D341Med (cell line): ENCODE measurements at regions not wholly inside any gene's neighbourhood (a gene's known extent, or its start where the extent isn't known, plus 50 kb on each side); places are given as distances from the start of the nearest gene placed in this dataset.
"Not testable (repeated sequence)": the region's sequence is repeated elsewhere in the genome, so short reads cannot be mapped to it uniquely, and the experiment has no call there.

ENCODE experiments used
- DNase-seq: peaks from one replicate; pipeline ENCODE4 v3.0.0; 2012; ENCODE audit warnings: low spot score

DNA sequence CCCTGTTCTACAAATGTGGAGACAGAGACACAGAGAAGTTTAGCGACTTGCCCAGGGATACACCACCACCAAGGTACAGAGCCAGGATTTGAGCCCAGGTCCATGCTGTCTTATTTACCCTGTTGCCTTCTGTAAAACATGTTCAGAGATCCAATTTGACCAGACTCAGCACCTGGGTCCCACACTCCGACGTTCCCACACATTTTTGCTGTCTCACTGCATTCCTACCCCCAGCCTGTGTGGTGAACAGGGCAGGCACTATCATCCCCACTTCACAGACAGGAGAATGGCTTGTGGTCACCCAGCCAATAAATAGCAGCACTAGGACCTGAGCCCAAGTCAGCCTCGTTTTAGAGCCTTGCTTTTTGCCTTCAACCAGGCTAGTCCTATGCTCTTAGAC lies 102.8 kb downstream of the PJA1 start:
- no peak for DNase-seq

DNA sequence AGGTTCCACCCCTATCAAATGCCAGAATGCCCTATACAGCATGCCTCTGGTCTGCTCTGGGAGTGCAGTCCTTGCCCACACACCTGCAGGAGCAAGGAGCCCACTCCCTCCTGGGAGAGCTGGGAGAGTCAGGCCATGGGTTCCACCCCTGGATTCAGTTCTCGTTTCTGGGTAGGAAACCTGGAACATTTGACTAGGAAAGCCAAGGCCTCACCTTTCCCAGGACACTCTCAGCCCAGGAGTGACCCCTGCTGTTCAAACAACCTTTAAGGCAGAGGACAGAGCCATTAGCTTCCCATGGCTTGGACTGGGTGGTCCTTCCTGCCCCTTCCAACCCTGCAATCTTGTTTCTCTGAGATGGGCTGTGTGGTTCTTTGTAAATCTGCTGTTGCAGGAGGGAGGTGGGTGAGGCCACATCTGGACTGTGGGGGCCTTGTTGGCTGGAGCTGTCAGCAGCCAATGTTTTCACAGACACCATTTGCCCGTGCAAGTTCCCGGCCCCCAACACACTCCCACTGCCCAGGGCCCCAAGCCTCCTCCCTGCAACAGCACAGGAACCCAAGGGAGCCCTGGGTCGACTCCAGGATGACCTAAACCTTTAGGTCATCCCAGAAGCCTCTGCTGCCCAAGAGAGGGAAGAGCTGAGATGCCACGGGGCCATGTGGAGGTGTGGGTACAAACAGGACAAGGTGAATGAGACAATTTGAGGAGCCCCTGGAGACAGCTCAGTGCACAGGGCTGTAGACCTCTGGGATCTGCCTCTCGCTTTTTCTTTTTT lies 104.4 kb downstream of the PJA1 start:
- DNase-seq, result no peak

DNA sequence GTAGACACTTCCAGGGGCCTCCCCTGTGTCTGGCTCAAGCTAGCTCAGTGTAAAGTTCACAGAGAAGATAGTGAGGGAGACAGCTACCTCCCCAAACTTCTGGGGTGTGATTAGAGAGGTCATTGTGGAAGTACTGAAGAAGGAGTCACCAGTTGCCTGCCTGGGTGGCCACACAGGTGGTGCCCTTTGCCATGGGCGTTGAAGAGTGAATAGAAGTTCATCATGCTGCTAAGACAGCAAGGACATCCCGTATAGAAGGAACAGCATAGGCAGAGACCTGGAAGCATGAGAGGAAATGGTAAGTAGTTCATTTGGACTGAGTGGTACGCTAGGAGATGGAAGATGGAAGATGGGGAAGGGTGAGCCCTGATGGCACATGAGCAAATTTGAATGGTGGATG lies 110.1 kb downstream of the PJA1 start:
- no peak for DNase-seq

DNA sequence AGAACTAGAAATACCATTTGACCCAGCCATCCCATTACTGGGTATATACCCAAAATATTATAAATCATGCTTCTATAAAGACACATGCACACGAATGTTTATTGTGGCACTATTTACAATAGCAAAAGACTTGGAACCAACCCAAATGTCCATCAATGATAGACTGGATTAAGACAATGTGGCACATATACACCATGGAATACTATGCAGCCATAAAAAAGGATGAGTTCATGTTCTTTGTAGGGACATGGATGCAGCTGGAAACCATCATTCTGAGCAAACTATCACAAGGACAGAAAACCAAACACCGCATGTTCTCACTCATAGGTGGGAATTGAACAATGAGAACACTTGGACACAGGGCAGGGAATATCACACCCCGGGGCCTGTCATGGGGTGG lies 110.8 kb downstream of the PJA1 start:
- DNase-seq, result not testable (repeated sequence)

DNA sequence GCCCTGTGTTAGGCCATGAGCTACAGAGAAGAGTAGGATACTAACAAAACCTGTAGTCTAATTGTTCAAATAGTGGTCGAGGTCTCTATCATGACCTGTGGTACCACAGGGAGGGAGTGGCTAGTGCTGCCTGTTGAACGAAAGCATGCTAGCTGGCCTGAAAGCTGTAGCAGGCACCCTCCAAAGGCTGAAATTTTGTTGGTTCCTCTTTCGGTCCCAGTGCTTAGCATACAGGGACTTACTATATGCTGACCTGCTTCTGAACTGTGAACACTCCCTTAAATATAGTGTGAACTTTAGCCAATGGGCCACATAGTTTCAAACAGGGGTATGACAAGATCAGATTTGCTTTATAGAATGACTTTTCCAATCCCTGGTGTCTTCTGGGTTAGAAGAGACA lies 113.4 kb downstream of the PJA1 start:
- no peak for DNase-seq

DNA sequence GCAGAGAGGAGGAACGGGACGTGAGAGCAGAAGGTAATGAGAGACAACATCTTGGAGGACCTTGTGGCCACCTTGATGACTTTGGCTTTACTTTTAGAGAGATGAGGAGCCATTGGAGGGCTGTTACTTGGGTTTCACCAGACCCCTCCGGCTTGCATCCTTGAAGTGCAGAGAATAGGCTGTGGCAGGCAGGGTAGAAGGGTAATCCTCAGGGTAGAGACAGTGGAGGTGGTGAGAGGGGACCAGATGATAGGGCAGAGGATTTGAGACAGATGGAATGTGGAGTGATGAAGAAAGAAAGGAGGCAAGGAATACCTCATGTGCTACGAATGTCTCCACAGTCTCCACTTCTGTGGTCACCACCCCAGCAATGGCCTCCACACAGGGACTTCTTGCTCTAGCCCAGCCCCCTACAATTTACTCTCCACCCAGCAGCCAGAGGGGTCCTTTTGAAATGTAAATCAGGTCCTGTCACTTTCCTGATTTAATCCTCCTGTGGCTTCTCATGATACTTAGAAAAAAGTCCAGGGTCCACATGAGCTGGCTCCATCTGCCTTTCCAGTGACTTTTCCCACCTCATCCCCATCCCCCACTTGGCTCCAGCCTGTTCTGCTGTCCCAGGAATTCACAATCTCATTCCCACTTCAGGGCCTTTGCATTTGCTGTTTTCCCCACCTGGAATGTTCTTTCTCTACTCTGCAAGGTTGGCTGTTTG lies 115.0 kb downstream of the PJA1 start:
- no peak for DNase-seq

DNA sequence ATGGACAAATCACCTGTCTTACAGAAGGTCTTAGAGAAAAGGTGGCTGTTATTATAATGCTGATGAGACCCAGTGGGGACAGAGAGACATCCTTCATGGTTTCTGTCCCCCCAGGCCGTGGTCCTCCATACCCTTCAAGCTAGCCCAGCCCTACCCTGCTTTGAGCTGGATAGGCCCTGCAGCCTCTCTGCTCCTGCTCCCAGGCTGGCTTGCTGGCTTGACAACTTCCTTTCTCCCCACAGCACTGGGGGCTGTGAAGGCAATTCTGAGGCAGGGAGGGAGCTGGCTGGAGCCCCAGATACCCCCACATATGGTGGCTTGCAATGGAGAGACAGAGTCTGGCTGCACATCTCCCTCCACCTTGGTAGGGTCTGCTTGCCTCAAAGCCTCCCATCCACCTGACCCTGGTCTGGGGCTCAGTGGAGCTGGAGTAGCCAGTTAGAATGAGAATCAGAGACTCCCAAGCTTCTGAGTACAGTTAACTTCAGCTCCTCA lies 118.2 kb downstream of the PJA1 start:
- DNase-seq, result no peak

DNA sequence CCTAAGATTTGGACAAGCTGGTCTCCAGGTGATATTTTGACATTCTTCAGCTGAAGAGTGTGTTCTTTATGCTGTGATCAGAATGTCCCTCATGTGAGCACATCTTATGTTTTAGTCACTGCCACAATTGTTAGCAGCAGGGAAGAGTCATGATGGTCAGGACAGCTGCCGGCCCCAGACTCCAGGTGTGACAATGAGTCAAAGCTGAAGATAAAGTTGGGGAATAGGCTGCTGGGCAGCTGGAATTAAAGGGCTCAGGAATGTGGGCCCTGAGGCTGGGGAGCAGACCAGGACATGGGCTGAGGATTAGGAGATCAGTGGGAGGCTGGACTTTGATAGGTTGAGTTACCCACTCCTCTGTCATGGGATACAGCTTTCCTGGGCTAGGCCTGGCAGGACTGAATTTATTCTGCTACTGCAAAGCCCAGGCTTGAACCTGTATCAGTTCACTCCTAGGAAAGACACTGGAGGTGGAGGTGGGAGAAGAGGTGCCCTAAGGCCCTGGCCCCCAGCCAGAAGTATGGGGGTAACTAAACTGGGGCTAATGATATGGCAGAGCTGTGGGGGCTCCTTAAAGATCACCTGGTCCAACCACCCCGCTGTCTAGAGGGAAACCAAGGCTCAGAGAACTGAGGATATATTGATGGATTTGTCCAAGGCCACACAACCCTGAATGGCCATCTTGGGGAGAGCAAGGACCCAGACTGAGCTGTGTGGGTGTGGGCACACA lies 119.5 kb downstream of the PJA1 start:
- no peak for DNase-seq

DNA sequence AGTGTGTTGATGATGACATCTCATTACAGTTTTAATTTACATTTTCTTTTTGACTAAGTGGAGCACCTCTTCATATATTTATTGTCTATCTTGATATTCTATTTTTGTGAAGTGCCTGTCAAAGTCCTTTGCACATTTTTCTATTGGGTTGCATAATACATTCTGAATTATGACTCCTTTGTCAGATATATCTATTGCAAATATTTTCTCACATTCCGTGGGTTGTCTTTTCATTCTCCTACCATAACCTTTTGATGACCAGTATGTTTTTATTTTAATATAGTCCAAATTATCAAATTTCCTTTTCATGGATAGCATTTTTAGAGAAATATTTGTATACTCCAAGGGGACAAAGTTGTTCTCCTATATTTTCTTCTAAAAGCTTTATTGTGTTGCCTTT lies 126.4 kb downstream of the PJA1 start:
- no peak for DNase-seq

DNA sequence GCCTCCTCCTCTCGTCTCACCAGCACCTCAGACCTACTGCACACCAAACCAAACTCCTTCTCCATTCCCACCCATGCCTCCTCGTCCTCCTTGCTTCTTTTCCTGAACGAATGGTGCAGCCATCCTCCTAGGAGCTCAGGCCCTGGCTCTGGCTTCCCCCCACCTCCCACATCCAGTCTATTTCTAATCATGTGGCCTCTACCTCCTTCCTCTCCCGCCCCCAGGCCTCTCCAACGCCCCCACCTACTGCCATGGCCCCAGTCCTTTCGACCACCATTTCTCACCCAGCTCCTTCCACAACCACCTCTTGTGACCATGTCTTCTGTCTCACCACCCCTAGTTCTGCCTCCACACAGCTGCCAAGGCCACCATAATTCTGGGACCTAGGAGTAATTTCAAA lies 127.1 kb downstream of the PJA1 start:
- DNase-seq, result no peak

DNA sequence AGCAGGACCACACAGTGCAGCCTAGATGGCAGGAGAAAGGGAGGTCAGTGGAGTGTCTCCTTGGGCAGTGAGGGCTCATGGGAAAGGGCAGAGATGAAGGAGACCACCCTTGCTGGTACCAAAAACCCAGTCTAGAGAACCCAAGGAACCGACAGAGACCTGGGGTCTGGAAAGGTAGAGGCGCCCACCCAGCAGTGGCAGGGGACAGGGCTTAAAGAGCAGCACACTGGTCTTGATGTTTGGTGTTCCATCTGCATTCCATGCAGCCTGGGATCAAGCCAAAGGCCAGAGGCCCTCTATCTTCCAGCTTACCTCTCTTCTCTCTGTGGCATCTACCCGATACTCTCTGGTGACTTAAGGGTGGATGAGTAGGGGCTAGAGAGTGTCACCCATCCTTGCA lies 127.5 kb downstream of the PJA1 start:
- no peak for DNase-seq

DNA sequence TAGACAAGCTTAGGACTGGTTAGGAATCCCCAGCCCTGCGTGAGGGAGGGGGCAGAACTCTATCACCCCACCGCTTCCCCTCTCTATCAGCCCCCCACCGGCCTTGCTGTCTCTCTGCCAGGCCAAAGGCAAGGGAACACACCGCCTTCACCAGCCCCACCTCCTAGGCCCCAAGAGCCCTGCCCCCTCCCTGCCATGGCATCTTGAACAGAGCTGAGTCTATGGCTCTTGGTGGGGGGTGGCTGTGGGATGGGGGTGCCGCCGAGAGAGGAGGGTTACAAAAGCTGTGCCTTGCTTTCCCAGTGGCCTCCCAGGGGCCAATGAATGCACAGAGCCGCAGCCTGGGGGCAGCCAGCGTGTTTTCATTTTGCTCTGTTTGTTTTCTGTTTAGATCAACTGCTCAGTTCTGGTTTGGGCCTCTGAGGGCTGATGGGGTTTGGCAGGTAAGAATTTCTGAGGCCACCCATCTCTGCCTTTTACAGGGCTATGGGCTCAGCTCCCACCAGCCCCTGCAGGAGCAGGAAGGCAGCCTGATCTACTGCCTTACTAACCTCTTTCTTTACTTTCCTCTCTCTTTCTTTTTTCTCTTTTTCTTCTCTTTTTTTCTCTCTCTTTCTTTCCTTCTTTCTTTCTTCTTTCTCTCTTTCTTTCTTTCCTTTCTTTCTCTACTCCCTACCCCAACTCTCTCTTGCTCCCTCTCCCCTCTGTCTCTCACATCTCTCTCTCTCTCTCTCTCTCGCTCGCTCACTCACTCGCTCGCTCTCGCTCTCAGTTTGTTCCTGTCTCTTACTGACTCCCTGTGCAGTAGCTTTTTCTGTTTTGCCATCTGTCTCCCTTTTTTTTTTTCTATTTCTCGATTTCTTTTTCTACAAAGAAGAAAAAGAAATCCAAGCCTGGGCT lies 128.3 kb downstream of the PJA1 start:
- DNase-seq, result no peak

DNA sequence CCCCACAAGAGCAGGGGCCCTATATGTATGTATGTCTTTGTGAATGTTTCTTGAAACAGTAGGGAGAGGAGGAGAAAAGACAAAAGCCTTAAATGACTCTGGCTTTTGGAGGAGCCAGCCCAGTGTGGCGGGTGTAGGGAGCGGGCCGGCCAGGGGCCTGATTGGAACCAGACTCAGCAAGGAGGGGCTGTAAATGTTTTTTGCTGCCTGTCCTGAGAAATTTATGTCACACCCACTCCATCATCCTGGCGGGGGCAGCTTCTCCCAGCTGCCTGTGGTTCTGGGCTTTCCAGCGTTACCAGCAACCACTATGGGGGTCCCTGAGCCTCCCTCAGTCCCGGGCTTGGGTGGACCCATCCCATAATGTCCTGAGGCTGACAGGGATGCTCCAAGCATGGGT lies 130.8 kb downstream of the PJA1 start:
- DNase-seq, result no peak

DNA sequence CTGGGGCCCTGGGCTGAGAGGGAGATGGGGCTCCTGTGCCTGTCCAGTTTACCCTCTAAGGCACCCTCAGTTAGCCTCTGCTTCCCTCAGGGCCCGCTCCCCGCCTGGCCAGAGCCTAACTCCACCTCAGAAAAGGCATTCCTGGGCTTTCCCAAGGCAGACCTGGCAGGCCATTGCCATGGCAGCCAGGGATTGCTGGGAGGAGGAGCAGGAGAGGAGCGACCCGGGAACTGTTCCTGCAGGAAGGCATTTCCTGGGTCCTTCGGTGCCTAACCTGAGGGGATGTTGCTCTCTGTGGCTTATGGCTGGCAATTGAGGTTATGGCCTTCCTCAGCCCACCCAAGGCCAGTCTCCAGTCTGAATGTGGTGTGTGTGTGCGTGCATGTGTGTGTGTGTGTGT lies 131.3 kb downstream of the PJA1 start:
- DNase-seq, result no peak

DNA sequence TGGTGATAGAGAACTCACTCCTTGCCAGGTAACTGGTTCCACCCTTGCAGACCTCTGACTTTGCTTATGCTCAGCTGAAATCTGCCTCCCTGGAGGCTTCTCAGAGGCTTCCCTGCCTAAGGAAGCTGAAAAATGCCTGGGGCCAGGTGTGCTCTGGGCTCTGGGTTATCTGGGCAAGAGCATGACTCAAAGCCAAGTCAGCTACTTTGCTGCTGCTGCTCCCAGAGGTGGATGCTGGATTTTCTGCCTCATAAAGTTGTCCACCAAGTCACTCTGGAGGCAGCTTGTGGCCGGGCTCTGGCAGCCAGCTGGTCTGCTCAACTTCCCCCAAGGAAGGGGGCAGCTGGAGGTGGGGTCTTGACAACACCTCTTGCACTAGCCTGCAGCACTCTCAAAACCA lies 132.7 kb downstream of the PJA1 start:
- DNase-seq, result no peak

DNA sequence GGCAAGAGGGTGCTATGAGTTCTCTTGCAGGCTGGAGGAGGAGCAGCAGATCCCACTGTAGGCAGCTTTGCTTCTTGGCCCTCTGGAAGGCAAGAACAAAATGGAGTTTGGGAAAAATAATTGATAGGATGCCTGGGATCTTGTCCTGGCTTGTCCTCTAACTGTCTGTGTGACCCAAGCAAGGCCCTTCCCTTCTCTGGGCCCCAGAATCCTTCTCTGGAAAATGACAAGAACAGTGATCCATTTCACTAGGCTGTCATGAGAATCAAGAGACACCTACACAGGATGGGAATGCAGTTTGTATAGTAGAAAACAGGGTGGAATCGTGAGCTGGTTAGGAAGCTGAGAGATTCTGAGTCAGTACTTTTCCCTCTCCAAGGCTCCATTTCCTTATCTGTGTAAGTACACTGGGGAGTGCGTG lies 133.3 kb downstream of the PJA1 start:
- DNase-seq, result no peak

DNA sequence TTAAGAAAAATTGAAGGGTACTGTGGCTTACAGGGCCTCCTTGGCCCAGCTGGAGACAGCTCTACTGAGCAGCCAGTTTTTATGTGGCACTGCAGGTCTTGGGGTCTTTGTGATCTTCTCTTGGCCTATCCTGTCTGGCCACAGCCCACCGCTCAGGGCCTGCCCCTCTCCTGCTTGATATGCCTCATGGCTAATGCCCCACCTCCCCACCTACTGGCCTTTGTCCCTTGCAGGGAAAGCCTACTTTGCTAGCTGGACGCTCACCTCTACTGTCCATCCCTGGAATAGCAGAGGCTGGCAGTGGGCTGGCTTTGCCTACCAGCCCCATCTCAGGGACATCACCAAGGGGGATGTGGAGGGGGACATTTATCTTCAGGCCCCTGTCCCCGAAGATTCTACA lies 134.1 kb downstream of the PJA1 start:
- DNase-seq, result no peak

DNA sequence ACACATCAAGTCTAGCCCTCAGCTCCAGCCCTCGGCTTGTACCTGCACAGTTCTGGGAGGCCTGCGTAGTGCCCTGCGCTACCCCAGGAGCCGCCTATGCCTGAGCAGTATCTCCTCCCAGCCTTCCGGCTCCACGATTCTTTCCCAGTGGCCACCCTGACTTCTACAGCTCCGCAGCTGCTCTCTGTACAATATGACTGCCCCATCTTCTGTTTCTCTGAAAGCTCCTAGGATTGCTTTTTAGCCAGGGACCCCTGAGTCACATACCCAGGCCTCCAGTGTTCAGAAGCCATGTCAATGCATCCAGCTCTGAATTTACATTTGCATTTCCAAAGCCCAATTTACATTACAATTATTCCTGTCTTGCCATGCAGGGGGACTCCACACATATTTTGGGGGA lies 135.5 kb downstream of the PJA1 start:
- DNase-seq, result no peak

DNA sequence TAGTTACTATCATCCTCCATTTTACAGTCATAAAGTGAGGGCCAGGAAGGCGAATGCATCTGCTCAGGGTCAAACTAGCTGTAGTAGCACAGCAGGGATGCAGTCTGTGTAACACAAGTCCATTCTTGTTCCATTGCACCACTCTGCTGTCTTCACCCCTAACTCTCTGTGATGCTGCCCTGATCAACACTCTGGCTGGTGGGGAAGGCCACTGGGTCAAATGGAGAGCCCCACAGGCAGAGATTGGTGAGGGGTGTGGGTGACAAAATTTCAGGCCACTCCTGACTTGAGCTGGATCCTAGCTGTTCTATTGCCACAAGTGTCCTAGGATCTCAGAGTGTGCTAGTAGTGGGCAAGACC lies 136.5 kb downstream of the PJA1 start:
- no peak for DNase-seq

DNA sequence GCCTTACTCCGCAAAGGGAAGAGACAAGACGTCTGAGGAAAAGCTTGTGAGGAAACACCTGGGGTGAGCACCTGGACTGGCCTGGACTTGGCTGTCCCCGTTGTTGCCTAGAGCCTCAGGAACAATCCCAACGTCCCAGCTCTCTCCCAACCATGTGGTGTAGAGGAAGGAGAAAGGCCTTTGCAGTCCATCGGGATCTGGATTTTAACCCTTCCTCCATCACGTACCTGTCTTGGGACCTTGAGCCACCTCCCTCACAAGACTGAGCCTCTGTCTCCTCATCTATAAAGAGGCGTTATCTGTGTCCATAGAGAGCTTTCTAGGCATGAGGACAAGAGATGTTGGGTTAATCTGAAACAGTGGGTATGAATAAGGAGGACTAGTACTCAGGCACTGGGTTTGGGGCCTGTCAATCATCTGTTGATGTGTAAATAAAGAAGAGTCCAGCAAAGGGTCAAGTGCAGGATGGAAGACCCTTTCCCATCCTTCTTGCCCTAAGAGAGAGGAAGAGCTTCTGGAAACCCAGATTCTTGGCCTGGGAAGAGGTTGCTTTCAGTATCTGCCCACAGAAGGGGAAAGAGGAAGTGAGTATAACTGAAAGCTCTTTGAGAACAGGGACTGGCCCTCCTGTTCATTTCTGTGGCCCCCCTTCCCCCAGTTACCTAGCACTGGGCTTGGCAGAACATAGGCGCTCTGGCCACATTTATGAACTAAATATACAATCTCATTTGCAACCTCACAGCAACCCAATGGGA lies 137.1 kb downstream of the PJA1 start:
- DNase-seq, result no peak
